GM12875 (cell line): ENCODE measurements at regions not wholly inside any gene's neighbourhood (a gene's known extent, or its start where the extent isn't known, plus 50 kb on each side); places are given as distances from the start of the nearest gene placed in this dataset.

Experiments
- H3K4me3 ChIP-seq: one replicate; pipeline ENCODE4 v1.5.1; 2011; ENCODE audit warnings: low read depth, low read length, control low read depth
- CTCF ChIP-seq: IDR thresholded peaks from 2 replicates; pipeline ENCODE4 v1.5.1; 2011; ENCODE audit warnings: low read depth, mild to moderate bottlenecking, control low read depth, inconsistent platforms, low read length, moderate library complexity, borderline replicate concordance; ENCODE audit not compliant: insufficient read depth

GRCh38 chr2:128384446-128384845 is 65.8 kb upstream of the HS6ST1 start:
- no peak overlapping the region for H3K4me3 ChIP-seq
- TF ChIP-seq CTCF: no peak

- H3K4me3 ChIP-seq: no peak overlapping the region
- no peak for TF ChIP-seq CTCF
Observed at GRCh38 chr2:128384956-128385355, 66.3 kb upstream of the HS6ST1 start.

GRCh38 chr2:128385365-128385764 is 66.7 kb upstream of the HS6ST1 start:
- H3K4me3 ChIP-seq: no peak overlapping the region
- TF ChIP-seq CTCF: no peak

- H3K4me3 ChIP-seq: no peak overlapping the region
- TF ChIP-seq CTCF: no peak
Observed at GRCh38 chr2:128386066-128386465, 67.4 kb upstream of the HS6ST1 start.

- TF ChIP-seq CTCF: no peak
- no peak overlapping the region for H3K4me3 ChIP-seq
Observed at GRCh38 chr2:128388499-128388941, 69.9 kb upstream of the HS6ST1 start.

GRCh38 chr2:128389388-128390086 is 70.9 kb upstream of the HS6ST1 start:
- no peak for TF ChIP-seq CTCF
- H3K4me3 ChIP-seq: no peak overlapping the region

GRCh38 chr2:128390256-128390990 is 71.8 kb upstream of the HS6ST1 start:
- no peak for TF ChIP-seq CTCF
- no peak overlapping the region for H3K4me3 ChIP-seq
